Stimulated activated CD8-positive, alpha-beta memory T cell treated with anti-CD3 and anti-CD28 coated beads, Interleukin-7, amount 100 ng/mL, for 1 hour (primary cell): ENCODE measurements at regions not wholly inside any gene's neighbourhood (a gene's known extent, or its start where the extent isn't known, plus 50 kb on each side); places are given as distances from the start of the nearest gene placed in this dataset.
"Not testable (repeated sequence)": the region's sequence is repeated elsewhere in the genome, so short reads cannot be mapped to it uniquely, and the experiment has no call there.

Experiments
- DNase-seq, 2 donors: peaks; one replicate each; pipeline ENCODE4 v3.0.0-alpha.2; 2020; ENCODE audit warnings: low read depth in 2 of 2

DNA sequence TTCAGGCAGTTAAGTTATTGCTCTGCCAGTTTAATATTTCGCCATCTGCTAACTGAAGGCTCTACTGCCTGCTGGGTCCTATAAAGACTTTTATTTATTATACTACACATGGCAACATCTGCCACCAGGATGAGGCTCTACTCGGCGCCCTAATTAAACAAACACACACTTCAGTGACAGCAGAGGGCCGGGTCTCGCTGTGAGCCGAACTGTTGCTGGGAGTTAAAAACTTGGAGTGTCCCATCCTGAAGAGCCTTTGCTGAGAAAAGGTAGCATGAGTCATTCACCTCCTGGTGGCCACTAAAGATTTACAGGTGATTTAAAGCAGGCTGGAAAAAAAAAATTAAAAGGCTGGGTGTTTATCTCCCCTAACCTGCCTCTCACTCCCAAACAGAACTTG is 183.7 kb downstream of the NPIPA8 start:
- DNase-seq = not testable (repeated sequence)

GRCh38 chr16:18148132-18148531 is 188.4 kb downstream of the NPIPA8 start:
- not testable (repeated sequence) for DNase-seq

GRCh38 chr16:18146601-18147142 is 189.9 kb downstream of the NPIPA8 start:
- not testable (repeated sequence) for DNase-seq

DNA sequence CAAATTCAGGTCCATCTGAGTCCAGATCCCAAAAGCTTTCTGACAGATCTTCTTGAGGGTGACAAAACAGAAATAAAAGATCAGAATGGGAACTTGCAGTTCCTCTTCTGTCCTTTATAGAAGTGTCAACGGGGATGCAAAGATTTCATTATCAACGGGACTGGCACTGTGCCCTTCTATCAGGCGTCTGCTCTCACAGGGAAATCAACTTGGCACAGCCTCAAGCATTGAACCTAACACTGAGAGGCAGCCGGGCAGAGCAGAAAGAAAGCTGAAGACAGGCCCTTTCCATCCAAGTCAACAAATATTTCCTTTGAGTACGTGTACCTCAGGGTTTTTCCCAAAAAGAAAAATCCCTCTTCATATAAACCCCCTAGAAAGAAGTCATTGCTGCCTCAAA is 194.5 kb downstream of the NPIPA8 start:
- not testable (repeated sequence) for DNase-seq

DNA sequence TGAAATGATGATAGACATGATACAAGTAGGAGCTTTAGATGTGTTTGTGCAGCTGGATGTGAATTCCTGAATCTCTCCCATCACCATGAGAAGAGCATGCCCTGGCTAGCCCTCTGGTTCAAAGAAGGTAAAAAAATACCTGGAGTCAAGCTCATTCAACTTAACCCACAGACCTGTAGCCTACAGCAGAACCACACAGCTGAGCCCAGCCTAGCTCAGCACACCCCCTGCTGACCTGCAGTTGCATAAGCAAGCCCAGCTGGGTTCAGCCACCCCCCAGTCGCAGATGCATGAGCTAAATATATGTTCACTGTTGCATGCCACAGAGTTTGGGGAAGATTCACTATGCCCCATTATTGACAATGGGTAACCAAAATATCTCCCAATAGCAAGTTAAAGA is 200.2 kb downstream of the NPIPA8 start:
- DNase-seq = not testable (repeated sequence)

- not testable (repeated sequence) for DNase-seq
These were observed 201.5 kb downstream of the NPIPA8 start for GRCh38 chr16:18135024-18135423.

DNA sequence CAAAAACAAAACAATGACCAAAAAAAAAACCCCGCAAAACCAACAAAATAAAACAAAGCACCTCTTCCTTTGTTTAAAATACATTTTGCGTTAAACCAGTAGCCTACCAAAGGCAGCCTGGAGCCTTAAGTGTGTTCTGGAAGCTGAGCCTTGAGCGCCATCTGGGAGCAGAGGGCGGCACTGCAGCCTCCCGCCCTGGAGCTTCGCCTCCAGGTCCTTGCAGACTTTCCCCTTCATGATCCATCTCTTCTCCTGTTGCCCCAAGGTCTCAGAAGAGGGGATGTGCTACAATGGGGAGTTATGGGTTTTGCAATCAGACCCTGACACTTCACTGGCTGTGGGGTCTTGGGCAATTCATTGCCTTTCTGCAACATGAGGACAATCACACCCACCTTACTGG is 204.9 kb downstream of the NPIPA8 start:
- not testable (repeated sequence) for DNase-seq

DNA sequence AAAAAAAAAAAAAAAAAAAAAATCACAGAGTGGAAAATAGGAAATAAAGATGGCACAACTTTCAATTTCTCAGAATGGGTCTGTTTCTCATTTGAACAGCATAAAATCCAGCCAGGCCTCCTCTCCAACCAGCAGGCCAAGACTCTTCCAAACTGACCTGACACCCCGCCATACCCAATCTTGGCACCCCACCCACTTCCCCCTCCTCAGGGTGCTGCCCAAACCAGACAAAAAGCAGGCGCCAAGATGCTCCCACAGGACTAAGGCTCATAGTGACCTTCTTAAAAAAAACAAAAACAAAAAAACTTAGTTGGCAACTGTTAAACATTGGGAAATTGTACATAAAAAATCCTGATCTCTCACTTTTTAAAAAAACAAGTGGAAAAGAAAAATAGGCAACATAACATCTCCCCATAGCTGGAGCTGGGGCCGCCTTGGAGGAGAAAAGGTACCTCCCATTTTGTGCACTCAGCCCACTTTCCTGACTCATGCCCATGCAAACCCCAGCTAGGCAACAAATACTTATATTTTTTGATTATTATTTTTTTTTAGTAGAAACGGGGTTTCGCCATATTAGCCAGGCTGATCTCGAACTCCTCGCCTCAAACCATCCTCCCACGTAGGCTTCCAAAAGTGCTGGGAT is 205.9 kb downstream of the NPIPA8 start:
- DNase-seq = not testable (repeated sequence)

- not testable (repeated sequence) for DNase-seq
These were observed 209.5 kb downstream of the NPIPA8 start for GRCh38 chr16:18127033-18127432.

- DNase-seq = not testable (repeated sequence)
These were observed 217.4 kb downstream of the NPIPA8 start for GRCh38 chr16:18119092-18119491.

GRCh38 chr16:18118684-18119083 is 217.9 kb downstream of the NPIPA8 start:
- DNase-seq = not testable (repeated sequence)

DNA sequence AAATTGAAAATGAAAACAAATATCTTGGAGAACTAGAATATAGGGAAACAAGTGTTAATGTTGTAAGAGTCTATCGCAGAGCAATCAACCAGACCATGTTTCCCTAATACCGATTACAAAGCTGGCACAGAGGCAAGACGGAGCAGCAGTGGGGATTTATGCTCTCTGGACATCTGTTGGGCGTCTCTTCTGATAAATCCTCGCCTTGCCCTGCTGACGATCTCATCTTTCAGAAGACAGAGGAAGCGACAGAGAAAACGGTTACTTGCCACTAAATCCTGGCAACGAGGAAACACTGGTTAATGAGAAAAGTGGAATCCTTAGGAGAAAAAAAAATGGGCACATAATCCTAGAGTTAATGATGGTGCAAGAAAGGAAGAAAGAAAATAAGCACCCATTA is 218.5 kb downstream of the NPIPA8 start:
- DNase-seq = not testable (repeated sequence)

DNA sequence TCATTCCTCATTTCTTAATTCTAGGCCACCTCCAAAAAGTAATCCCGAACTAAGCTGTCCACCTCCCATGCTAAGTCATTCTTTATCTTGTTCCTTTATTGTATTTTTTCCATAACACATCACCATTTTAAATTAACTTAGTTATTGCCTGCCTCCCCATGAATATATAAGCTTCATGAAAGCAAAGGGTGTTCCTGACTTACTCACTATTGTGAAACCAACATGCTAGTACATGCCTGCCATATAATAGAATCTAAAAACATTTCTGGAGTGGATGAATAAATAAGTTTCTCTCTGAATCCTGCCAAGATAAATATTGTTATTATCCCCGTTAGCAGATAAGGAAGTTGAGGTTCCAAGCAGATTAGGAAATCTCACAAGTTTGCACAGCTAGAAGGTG is 232.1 kb downstream of the NPIPA8 start:
- DNase-seq = not testable (repeated sequence)

- not testable (repeated sequence) for DNase-seq
These were observed 235.5 kb downstream of the NPIPA8 start for GRCh38 chr16:18101077-18101476.

DNA sequence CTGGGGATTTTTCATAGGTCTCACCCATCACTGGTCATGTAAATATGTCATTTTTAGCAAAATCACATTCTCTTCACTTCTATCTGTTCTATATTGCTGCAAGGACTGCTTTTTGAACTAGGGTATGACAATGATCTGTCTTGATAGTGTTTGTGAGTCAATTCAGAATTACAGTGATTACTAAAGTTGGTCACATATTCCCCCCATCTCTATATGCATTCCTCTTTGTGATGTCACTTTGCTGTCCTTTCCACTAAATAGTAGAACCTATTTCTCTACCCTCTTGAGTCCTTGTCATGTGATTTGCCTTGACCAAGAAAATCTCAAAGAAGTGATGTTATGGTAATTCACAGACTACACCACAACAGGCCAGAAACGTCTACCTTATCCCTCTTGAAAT is 243.9 kb downstream of the NPIPA8 start:
- DNase-seq = not testable (repeated sequence)

DNA sequence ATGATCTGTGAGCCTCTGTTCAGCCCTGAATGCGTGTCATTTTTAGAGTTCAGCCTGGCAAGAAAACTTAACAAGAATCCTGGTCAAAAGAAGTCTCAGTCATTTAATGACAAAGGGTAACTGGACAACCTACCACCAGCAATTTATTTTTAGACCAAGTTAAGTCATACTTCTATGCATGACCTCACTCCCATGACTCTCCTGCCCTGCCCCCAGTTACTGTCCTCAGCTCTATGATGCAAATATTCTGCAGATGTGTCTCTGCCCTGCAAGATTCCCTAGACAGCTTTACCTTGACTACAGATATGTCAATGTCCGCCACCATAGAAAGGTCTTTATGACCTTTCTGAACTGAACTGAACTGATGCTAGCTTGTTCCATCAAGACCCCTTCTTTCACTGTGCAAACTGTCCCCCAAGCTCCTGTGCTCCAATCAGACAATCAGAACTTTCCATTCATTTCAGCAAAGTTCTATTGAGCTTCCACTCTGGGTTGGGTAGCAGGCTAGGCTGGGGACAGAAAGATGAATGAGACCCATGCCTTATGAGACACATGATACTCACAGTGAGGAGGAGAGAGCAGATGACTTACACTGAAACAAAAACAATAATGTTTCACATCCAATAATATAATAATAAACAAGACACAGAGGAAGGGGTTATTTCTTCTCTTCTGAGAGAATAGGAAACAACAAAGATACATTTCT is 255.7 kb downstream of the NPIPA8 start:
- not testable (repeated sequence) for DNase-seq

DNA sequence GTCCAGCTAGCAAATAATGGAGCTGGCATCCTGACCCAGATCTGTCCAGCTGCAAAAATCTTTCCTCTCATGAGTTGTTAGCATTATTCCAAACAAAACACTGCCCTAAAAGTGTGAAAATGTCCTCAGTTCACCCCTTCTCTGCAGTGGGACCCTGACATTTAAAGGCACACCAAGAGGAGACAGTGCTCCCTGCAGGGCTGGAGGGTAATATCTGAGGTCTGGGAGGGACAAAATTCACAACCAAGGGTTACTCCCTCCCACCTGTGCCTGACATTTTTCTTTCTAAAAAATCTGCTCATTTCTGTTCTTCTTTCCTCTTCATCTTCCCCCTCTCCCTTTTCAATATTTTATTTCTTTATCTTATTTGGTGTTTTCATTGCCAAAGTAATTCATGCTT is 258.6 kb downstream of the NPIPA8 start:
- DNase-seq = not testable (repeated sequence)

GRCh38 chr16:18072161-18072560 is 264.4 kb downstream of the NPIPA8 start:
- no peak for DNase-seq

GRCh38 chr16:18069683-18070082 is 266.9 kb downstream of the NPIPA8 start:
- DNase-seq = no peak

DNA sequence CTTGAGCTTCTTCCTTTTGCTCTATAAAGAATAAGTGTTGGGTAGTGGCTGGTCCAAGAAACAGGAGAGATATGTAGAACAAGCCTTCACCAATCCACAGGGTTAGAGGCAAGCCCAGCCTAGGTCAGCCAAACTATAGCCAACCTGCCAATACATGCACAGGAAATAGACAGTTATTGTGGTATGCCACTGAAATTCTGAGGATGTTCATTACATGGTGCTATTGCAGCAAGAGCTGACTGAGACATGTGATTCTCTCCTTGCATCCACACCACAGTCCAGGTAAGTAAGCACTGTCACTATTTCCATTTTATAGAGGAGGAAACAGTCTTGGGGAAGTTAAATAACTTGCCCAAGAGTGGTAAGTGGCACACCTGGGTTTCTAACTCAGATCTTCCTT is 268.1 kb downstream of the NPIPA8 start:
- no peak for DNase-seq

DNA sequence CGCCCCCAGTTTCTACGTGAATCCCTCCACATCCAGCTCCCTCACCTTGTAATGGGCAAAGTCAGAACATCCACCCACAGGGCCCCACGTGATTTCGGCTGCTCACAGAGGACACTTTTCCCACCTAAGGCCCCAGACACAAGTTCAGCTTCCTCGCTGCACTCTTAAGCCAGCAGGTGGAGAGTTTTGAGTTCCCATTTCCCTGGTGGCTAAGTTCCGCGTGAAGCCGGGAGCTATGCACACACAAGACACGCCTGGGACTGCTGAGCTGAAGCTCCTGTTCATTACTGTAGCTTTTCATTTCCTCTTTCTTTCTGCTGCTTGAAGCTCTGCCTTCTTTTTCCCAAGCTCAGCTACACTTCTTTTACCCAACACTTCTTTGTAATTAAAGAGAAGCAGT is 273.8 kb downstream of the NPIPA8 start:
- no peak for DNase-seq

DNA sequence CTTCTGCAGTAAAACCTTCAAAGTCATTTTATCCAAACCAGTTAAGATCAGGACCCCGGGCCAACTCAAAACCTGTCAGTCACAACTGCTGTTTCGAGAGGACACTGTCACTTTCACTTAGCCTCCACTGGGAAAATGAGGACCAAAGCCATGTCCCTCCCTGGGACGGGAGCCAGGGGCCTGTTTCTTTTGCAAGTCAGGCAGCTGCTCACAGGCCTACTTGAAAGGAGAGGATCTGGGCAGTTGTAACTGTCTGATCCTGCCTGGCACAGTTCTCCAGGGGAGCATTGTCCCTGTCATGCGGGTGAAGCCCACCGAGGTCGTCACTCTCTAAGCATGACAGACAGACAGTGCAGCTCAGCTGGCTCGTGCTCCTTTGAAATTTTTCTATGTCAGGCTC is 276.2 kb downstream of the NPIPA8 start:
- no peak for DNase-seq

DNA sequence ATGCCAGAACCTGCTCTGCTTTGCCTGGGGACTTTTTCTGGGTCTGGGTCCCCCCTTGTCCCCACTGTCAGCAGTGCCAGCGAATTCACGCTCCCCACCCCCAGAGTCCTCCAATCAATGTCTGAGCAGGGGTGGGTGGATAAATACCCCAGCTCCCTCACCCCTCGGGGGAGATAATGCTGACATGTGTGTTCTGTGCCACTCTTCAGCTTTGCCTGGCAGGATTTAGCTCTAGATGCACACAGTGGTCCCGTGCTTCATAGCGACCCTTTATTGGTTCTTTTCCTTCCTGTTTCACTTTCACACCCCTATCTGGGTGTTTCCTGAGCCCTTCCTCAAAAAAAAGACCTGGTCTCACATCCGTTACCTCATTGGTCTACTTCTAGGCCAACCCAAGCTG is 277.0 kb downstream of the NPIPA8 start:
- DNase-seq = no peak
